Spinal cord (tissue), 9 donors: ENCODE measurements at regions not wholly inside any gene's neighbourhood (a gene's known extent, or its start where the extent isn't known, plus 50 kb on each side); places are given as distances from the start of the nearest gene placed in this dataset.

Experiments used
- DNase-seq, 6 donors: peaks; one replicate each; pipeline versions ENCODE4 v3.0.0 to v3.0.0-alpha.2; 2013 to 2015; ENCODE audit warnings: low spot score in 6 of 6, low read depth in 4 of 6
- H3K27ac ChIP-seq: one replicate; pipeline ENCODE4 v1.5.1; 2013; ENCODE audit warnings: low read depth, low read length, control low read depth
- H3K27me3 ChIP-seq: one replicate; pipeline ENCODE4 v1.6.1; 2013; ENCODE audit warnings: low read length; ENCODE audit not compliant: control insufficient read depth, insufficient read depth
- H3K36me3 ChIP-seq: one replicate; pipeline ENCODE4 v1.6.1; 2013; ENCODE audit warnings: low read length; ENCODE audit not compliant: control insufficient read depth, insufficient read depth
- H3K4me1 ChIP-seq: one replicate; pipeline ENCODE4 v1.6.1; 2013; ENCODE audit warnings: low read length; ENCODE audit not compliant: control insufficient read depth, insufficient read depth
- H3K4me3 ChIP-seq: one replicate; pipeline ENCODE4 v1.5.1; 2013; ENCODE audit warnings: low read depth, low read length, control low read depth
- H3K9me3 ChIP-seq: one replicate; pipeline ENCODE4 v1.6.1; 2013; ENCODE audit warnings: low read length; ENCODE audit not compliant: control insufficient read depth, insufficient read depth
- WGBS: methylation state at CpG from one replicate; pipeline ENCODE4 v1.1.5; 2013; ENCODE audit warnings: missing lambda C conversion rate; ENCODE audit not compliant: insufficient coverage; 5-methylcytosine and 5-hydroxymethylcytosine counted together
- donor health status: healthy.

DNA sequence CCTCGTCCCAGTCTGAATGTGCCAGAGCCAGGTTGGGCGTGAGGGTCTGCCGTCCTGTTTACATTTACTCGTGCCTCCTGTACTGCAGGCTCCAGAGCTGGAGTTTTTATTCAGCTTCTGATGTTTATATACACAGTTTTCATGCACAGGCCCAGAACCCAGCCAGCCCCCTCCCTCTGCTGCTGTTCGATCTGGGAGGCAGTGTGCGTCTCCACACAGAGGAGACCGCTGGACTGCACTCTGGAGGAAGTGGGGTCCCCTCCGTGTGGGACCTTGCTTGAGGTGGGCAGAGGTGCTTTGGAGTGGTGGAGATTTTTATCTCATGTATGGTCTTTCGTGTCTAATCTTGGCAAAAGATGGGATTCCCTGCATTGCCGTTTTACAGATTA is 90.6 kb downstream of the GLI2 start:
- Histone ChIP-seq H3K9me3 (no peaks in the 10 kb centered on the region), H3K4me3 (no peak overlapping the region), H3K27ac (no peak overlapping the region), H3K27me3 (peaks cover 14% of the 10 kb centered on the region), H3K36me3 (no peaks in the 10 kb centered on the region), H3K4me1 (peaks cover 49% of the 10 kb centered on the region)
- no peak for DNase-seq
- 43% methylated on average over 9 of the region's 10 CpGs for WGBS

DNA sequence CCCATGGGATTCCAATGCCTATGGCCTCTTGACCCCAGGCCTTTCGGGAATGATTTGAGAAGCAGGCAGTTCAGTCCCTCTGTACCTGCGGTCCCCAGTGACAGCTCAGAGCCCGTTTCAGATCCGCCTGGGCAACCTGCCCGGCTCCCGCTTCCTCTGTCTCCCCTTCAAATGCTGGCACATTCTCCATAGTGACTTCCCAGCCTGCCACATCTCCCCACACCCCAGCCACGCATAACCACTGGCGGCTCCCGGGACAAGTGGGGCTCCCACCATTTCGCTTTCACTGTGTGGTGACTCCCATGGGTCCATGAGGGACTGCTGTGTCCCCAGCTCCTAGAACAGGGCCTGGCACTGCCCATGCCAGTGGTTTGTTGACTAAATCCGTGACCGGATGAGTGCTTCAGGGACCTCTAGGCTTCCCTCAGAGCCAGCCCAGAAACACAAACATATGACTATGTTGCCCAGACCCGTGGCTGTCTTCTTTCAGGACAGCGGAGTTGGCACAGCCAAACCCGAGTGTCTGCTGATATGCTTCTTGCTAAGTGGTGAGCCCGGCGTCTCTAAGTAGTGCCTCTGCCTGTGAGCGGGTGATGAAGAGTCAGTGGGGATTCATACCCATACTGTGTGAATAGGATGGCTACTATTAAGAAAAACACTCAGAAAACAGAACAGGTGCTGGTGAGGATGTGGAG is 91.2 kb downstream of the GLI2 start:
- Histone ChIP-seq H3K27me3 (peaks cover 11% of the 10 kb centered on the region), H3K9me3 (no peaks in the 10 kb centered on the region), H3K4me1 (peaks cover 45% of the 10 kb centered on the region), H3K4me3 (no peak overlapping the region), H3K36me3 (no peaks in the 10 kb centered on the region), H3K27ac (no peak overlapping the region)
- peak in 2 of 6 donors; percentile 42 to 77 for DNase-seq
- WGBS, result 52% methylated on average over 13 of the region's 18 CpGs

DNA sequence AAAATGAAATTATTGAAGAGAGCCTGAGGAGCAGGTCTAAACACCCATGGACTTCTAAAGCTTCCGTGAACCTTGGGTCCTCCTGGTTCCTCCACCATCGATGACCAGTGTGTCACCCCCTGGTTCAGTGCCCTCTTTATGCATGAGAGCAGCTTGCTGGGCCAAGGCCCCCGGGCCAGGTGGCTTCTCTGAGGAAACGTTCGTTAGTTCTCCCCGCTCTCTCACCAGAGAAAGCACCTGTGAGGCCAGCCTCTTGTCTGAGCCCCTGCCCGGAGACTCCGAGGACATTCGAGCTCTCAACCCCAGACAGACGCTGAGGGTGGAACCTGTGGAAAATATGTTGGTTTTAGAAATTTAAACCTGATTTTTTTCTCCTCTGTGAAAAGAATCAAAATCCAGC is 92.4 kb downstream of the GLI2 start:
- peaks cover 9% of the 10 kb centered on the region for H3K27me3 ChIP-seq
- peaks cover 44% of the 10 kb centered on the region for H3K4me1 ChIP-seq
- 79% methylated on average over 8 of the region's 10 CpGs for WGBS
- no peak overlapping the region for H3K4me3 ChIP-seq
- H3K36me3 ChIP-seq, result no peaks in the 10 kb centered on the region
- H3K9me3 ChIP-seq, result no peaks in the 10 kb centered on the region
- DNase-seq, result no peak
- H3K27ac ChIP-seq, result no peak overlapping the region

DNA sequence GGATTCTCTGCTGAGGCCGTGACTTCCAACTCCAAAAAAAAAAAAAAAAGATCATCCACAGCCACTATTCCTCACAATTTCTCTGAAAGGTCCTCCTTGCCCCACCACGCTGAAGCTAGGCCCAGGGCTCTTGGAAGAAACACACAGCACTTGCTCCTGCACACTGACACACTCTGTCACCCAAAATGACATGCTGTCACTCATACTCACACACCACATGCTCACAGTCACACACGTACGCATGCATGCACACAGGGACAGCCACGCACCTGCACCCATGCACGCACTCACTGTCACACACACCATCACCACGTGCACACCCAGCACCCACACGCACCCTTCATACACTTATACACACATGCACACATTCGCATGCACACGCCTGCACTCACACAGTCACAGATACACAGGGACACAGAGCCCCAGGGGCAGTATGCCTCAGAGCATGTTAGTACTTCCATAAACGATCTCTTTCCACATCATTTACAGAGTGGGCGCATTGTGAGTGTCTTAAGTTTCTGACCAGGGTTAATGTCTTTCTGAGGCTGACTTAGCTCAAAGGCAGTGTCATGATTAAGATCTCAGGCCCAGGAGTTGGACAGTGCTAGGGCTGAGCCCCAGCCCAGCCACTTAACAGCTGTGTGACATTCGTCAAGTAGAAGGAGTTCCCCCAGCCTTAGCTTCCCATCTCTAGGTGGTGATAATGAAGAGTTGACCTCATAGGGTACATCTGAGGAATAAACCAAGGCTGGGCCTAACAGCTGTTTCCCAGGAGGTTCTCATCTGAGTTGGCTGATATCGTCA is 93.4 kb downstream of the GLI2 start:
- H3K4me1 ChIP-seq, result peaks cover 44% of the 10 kb centered on the region
- H3K4me3 ChIP-seq, result no peak overlapping the region
- no peak overlapping the region for H3K27ac ChIP-seq
- no peaks in the 10 kb centered on the region for H3K9me3 ChIP-seq
- peaks cover 5% of the 10 kb centered on the region for H3K27me3 ChIP-seq
- 90% methylated on average over 10 of the region's 14 CpGs for WGBS
- no peaks in the 10 kb centered on the region for H3K36me3 ChIP-seq
- no peak for DNase-seq

DNA sequence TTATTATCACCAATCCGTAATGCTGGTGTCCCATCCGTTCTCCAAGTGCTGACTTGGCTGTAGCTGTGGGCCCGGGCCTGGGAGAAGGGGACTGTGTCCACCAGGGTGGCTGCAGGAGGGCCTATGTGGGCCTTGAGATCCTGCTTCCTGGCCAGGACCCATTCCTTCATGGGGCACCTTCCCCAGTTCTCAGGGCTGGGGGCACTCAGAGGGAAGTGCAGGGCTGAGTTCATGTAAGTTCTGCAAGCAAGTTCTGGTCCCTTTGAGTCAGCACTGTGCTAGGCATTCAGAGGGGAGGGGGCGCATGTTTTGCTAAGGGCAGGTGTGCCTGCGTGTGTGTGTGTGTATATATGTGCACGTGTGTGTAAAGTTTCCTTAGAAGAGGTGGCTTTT is 94.0 kb downstream of the GLI2 start:
- Histone ChIP-seq H3K27ac (no peak overlapping the region), H3K4me3 (no peak overlapping the region), H3K4me1 (peaks cover 44% of the 10 kb centered on the region), H3K36me3 (no peaks in the 10 kb centered on the region), H3K9me3 (no peaks in the 10 kb centered on the region), H3K27me3 (peaks cover 5% of the 10 kb centered on the region)
- no peak for DNase-seq
- WGBS, result 89% methylated on average over 6 of the region's 6 CpGs

DNA sequence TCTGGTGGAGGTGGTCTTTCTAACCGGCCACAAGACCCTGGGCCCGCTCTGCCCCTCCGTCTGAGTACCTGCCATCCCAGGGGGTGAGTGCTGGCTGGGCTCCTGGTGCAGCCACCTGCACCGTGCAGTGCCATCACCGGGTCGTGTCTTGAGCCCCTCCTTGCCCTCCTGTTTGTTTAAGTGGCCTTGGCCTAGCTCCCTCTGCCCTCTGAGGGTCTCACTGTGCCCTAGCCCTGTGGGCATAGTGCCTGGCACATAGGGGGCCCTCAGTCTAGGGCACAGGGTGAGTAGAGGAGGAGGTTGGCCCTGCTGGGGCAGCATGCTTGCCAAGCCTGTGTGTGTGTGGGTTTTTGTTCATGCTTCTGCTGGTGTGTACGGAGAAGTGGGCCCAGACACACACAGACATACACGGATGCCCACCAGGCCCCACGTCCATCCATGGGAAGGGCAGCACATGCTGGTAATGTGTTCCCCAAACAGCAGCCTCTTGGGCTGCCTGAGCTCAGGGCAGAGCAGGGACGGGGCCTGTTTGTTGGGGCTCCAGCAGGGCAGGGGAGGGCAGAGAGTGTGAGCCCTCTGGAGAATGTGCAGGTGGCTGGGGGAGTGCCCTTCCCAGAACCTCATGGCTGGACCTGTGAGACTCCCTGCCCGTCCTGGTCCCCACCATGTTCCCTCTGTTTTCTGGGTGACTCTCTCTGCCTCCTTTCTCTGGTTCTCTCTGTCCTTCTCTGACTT is 94.6 kb downstream of the GLI2 start:
- Histone ChIP-seq H3K9me3 (no peaks in the 10 kb centered on the region), H3K4me3 (no peak overlapping the region), H3K36me3 (no peaks in the 10 kb centered on the region), H3K27ac (no peak overlapping the region), H3K4me1 (peaks cover 39% of the 10 kb centered on the region), H3K27me3 (peaks cover 5% of the 10 kb centered on the region)
- 80% methylated on average over 9 of the region's 11 CpGs for WGBS
- no peak for DNase-seq

DNA sequence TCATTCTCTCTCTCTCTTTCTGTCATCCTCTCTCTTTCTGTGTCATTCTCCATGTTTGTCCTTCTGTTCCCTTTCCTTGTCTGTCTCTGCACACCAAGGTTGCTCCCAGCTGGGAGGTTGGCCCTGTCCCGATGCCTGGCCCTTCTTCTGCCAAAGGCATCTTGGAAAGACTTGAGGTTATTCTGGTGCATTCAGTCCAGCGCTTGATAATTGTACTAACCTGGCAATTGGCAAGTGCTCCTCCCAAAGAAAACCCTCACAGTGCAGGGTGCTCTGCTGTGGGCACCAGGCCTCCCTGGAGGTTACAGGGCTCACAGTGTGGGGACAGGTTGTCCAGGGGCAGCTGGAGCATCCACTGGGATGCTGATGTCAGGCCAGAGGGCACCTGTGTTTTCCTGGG is 95.4 kb downstream of the GLI2 start:
- H3K27me3 ChIP-seq, result peaks cover 5% of the 10 kb centered on the region
- no peak overlapping the region for H3K27ac ChIP-seq
- H3K9me3 ChIP-seq, result no peaks in the 10 kb centered on the region
- no peak overlapping the region for H3K4me3 ChIP-seq
- DNase-seq, result peak in 1 of 6 donors; percentile 63
- H3K36me3 ChIP-seq, result no peaks in the 10 kb centered on the region
- 50% methylated on average over 2 of the region's 2 CpGs for WGBS
- H3K4me1 ChIP-seq, result peaks cover 31% of the 10 kb centered on the region

DNA sequence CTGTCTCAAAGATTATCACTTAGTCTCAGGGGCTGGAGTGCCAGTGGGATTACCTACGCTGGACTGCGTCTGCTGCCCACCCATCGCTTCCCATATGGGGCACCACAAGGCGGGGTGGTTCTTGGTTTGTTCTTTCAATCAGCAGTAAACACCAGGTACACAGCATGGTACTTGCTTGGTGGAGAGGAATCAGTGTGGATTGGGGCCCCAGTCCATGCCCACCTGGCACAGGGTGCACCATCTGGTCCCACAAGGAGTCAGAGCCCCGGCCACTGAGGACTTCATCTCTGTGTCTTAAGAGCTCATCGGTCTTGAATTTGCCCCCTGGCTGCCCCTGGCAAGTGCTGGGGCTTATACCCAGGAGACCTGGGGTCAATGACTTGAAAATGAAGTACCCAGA is 96.2 kb downstream of the GLI2 start:
- DNase-seq, result no peak
- H3K27ac ChIP-seq, result no peak overlapping the region
- no peak overlapping the region for H3K4me3 ChIP-seq
- peaks cover 7% of the 10 kb centered on the region for H3K27me3 ChIP-seq
- no peaks in the 10 kb centered on the region for H3K9me3 ChIP-seq
- peaks cover 23% of the 10 kb centered on the region for H3K4me1 ChIP-seq
- WGBS, result 89% methylated on average over 4 of the region's 6 CpGs
- H3K36me3 ChIP-seq, result no peaks in the 10 kb centered on the region

DNA sequence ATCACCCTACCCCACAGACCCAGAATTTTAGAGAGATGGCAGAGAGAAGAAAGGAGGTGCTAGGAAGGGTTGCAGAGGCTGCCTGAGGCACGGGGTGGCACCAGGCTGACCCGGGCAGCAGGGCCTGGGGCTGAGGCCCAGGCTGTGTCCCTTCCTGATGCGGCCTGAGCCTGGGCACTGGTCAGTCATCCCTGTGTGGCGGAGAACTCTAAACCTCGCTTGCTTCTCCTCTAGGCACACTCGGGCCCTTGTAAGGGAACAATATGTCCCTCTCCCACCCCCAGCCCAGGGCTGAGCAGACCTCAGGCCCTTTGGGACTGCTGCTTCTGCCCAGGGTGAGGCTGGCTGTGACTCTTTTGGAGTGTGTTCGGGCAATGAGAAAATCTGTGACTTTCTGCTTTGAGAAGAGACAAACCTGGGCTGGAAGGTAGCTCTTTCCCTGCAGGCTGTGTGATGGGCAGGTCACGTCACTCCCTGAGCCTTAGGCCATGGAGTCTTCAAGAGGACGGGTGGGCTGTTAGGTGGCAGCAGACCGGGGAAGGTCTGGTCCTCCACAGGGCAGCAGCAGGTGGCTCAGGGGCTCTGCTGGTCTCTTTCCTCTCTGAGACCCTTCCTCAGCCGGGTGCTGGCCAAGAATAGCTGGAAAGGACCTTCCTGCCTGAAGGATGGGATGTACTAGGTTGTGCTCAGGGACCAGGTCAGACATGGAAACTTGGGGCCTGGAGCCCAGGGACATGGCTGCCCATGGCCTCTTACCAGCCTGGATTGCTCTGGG is 96.8 kb downstream of the GLI2 start:
- 96% methylated on average over 6 of the region's 11 CpGs for WGBS
- Histone ChIP-seq H3K27me3 (peaks cover 7% of the 10 kb centered on the region), H3K27ac (no peak overlapping the region), H3K4me1 (peaks cover 20% of the 10 kb centered on the region), H3K36me3 (no peaks in the 10 kb centered on the region), H3K4me3 (no peak overlapping the region), H3K9me3 (no peaks in the 10 kb centered on the region)
- DNase-seq, result no peak
